GM18505 (cell line): ENCODE measurements at regions not wholly inside any gene's neighbourhood (a gene's known extent, or its start where the extent isn't known, plus 50 kb on each side); places are given as distances from the start of the nearest gene placed in this dataset.

ENCODE experiments used
- ATAC-seq: cut with Tn5 transposase; IDR thresholded peaks from one replicate; pipeline ENCODE4 v1.9.1; 2021; ENCODE audit not compliant: unreplicated experiment
- POLR2A ChIP-seq: IDR thresholded peaks from 4 replicates; pipeline ENCODE4 v1.6.1; 2011; ENCODE audit warnings: borderline replicate concordance; ENCODE audit not compliant: insufficient read depth, insufficient read length; ENCODE audit errors: extremely low read depth

DNA sequence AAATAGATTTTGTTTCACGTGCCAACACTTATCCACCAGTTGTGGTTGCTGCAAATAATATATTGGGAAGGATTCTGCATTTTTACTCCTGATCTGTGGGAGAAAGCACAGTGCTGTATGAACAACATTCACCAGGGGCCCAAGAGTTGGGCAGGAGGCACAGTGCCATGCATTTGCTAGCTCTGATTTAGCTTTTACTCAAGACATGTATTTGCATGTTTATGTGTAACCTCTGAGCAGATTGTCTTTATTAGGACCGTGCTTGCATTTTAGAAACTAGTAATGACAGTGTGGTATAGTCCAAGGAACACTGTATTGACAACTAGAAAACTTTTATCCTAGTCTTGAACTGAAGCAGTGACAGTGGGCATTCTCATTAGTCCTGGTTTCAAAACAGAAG is 133.9 kb upstream of the B3GALT2 start:
- TF ChIP-seq POLR2A = no peak
- ATAC-seq = no peak

DNA sequence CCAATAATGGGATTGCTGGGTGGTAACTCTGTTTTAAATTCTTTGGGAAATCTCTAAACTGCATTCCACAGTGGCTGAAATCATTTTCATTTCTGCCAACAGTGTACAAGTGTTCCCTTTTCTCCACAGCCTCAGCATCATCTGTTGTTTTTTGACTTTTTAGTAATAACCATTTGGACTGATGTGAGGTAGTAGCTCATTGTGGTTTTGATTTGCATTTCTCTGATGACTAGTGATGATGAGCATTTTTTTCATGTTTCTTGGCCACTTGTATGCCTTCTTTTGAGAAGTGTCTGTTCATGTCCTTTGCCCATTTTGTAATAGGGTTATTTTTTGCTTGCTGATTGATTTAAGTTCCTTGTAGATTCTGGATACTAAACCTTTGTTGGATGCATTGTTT is 131.9 kb upstream of the B3GALT2 start:
- no peak for TF ChIP-seq POLR2A

DNA sequence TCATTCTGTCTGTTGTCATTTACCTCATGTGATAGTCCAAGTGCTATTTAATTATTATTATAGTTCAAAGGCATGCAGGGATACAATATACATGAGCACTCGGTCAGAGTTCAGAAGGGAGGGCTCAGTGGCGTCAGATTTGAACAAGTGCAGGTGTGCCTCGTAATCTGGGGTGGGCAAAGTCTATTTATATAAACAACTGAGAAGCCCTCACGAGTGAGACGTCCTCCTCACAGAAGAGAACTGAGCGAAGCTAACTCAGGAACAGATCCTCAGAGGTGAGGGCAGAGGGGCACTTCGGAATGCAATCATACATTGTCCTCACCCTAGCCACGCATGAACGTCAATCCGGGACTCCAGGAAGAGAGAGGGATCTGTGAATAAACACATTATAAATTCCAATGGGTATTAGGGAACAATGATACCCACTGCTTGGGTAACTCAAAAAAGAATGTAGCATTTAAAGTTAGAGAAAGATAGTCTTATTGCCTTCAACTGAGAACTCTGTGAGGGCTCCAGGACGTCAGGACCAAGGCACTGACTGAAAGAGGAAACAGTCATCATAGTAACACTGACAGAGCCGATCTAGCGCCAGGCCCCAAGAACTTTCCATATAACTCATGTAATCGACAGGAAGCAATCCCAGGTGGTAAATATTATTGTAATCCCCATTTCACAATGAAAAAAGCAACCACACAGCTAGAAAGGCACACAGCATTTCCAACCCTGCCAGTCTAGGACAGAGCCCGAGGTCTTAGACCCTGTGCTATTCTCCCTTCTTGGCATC is 127.1 kb upstream of the B3GALT2 start:
- TF ChIP-seq POLR2A = no peak

More for the DNA sequence above, 131.9 kb upstream of the B3GALT2 start:
- ATAC-seq = no peak

DNA sequence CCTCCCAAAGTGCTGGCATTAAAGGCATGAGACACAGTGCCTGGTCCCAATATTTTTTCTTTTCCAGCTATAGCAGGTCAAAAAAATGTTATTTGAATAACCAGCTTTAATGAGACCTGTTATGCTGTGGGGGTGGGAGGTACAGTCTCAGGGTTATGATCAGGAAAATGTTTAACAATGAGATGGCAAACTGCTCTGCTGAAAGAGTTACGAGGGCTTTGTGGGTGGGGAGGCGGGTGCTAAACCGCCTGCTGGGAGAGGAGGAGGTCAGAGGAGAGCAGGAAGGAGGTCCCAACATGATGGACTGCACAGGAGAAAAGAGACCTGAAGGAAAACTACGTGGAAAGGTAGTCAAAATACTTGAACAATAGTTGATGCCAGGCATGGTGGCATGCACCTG is 126.0 kb upstream of the B3GALT2 start:
- no peak for TF ChIP-seq POLR2A
- ATAC-seq = no peak

More for the DNA sequence above, 127.1 kb upstream of the B3GALT2 start:
- no peak for ATAC-seq

DNA sequence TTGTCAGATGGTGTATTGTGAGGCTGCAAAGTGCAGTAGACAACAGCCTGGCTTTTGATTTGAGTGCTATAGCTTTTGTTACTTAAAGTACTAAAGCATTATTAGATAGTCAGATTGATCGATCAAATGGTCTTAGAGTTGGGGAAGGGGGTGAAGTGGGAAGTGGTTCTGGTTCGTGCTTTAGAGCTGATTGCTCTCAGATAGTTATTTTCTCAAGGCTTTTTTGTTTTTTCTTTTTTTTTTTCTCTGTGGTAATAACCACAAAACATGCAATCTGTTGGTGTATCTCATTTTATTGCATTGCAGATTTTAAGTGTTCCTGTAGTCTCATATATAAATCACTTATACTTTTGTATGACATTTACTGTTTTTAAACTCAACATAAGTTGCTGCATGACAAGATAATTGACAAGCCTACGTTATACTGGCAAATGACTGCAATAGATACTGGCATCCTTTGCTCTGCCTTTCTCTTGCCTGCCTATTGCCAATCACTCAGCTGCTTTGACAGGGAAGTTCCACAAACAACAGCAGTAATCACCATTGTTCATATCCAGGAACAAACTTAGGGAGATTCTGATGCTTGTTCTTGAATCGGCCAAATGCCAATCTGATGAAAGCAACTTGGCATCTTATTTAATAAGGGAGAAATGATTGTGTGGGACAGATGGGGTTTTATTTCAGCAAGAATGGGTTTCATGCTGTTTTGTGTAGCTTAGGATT is 125.0 kb upstream of the B3GALT2 start:
- no peak for ATAC-seq
- no peak for TF ChIP-seq POLR2A

DNA sequence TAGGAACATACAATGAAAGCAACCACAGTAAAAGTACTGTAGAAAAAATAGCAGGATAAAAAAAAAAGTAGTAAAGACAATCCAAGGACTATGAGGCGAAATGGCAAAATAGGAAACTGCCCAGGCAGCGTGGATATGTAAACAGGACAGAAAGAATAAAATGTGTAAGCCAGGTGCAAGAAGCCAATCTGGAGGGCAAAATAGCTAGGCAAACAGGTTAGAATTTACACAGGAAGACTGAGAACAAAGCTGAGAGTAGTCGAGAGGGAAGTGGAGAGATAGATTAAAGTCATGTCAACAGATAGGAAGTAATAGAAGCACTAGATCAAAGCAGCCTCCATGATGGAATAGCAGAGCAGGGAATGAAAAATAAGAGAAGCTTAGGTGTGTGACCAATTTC is 124.2 kb upstream of the B3GALT2 start:
- no peak for ATAC-seq
- TF ChIP-seq POLR2A = no peak

DNA sequence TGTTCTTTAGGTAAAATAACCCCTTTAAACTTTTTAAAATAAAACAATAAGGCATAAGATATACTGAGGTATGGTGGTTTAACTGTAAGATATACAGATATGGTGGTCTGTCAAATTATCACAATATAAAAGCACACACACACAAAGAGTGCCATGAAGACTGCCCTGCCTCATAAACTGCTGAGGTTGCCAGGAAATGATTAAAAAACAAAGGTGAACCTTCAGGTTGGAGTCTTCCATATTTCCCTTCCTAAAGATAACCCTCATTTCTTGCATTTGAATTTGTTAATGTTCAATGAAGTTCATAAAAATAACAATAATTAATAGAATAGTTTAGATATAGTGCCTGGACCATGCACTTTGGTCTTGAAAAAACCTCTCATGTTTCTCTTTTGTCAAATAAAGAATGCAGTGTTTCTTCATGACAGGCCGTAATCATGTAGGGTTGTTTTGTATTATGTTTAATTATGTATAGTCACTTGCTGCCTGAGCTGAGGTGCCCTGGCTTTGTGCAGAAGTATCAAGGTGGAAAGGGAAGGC is 123.6 kb upstream of the B3GALT2 start:
- no peak for TF ChIP-seq POLR2A
- no peak for ATAC-seq

DNA sequence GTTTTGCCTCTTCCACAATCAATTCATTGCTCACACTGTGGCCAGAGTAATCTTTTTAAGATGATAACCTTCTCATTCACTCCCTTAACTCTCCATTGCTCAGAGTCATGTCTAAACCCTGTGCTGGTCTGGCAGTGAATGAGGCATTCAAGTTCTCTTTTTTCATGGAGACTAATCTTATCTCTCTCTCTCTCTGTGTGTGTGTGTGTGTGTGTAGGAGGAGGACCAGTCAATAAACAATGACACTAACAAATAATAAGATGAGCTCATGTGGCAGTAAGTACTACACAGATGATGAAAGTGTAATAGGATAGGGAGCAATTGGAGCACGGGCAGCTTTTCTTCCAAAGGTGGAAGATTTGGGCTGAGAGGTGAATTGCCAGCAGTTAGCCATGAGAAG is 122.0 kb upstream of the B3GALT2 start:
- TF ChIP-seq POLR2A = no peak
- no peak for ATAC-seq

DNA sequence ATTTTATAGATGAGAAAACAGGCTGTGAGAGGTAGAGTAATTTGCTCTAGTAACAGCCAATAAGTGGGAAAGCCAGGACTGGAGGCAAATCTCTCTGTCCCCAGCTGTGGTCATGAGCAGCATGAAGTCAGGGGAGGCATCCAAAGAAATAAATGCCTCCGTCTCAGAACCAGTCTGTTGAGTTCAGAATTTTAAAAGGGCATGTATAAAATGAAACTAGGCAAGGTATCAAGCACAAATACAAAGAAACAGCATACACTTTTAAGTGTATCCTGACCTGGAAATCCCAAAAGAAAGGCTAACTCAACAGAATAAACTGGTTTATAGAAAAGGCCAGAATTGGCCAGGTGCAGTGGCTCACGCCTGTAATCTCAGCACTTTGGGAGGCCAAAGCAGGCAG is 120.0 kb upstream of the B3GALT2 start:
- ATAC-seq = no peak
- TF ChIP-seq POLR2A = no peak
